ENCODE measurements at regions not wholly inside any gene's neighbourhood (a gene's known extent, or its start where the extent isn't known, plus 50 kb on each side); places are given as distances from the start of the nearest gene placed in this dataset.
"Not testable (repeated sequence)": the region's sequence is repeated elsewhere in the genome, so short reads cannot be mapped to it uniquely, and the experiment has no call there.

DNA sequence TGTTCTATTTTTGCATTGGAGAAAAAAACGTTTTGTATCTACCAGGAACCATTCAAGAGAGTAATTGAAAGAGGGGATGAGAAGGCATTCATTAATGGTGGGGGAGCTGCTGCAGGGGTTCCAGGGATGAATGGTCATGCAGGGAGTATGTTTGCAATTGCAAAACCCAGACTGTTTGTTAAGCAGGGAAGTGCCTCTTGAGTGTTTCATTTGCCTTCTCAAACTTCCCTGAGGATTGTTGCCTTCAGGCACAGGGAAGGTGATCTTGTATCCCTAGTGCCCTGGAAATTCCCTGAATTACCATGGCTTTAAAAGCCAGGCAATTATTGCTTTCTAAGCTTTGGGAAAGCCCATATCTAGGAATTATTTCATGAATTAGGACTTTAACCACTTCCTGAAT lies 172.7 kb upstream of the NLGN4Y start:
- no peak for DNase-seq (ENCODE audit: low read depth in 2 of 2)

DNA sequence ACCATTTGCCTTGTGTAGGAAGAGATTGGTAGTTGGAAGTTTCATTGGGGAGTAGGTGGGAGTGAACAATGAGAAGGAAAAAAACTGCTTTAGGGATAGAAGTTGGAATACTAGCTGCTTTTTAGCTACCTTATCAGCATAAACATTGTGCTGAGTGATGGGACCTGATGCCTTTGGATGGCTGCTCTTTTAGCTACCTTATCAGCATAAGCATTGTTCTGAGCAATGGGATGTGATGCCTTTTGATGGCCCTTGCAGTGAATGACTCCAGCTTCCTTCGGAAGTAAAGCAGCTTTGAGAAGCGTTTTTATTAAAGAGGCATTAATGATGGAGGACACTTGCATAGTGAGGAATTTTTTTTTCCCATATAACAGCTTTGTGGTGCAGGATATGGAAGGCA lies 168.2 kb upstream of the NLGN4Y start:
- no peak for DNase-seq (ENCODE audit: low read depth in 2 of 2)

DNA sequence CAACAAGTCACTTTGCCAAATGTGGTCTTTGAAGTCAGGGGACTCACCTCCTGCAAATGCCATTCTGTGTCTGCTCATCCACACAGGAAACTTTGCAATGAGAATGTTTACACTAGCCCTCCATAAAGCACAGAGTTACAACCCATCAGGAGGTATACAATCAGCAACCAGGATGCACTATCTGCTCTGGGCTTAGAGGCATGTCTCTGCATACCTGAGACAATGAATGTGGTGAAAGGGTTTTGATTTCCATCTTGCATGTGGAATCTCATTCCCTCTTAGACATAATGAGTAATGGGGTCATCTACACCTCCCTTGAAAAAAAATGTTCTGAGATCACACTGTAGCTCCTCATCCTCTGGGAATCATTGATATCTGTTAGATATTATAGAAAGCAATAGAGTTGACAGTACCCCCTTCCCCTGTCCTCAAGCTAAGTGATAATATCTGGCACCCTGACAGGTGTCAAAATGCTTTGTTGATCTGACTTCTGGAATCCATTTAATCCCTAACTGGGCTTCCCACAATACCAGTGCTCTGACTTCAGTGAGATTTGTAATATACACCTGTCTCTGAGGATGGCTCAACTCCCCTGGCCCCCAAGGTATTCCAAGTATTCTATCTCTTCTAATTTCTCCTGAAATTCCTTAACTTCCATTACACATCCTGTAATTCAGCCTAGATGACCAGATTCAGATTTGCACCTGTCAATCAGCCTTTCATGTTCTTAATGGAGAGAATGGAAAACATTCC lies 163.4 kb upstream of the NLGN4Y start:
- DNase-seq (ENCODE audit: low read depth in 2 of 2), result no peak

DNA sequence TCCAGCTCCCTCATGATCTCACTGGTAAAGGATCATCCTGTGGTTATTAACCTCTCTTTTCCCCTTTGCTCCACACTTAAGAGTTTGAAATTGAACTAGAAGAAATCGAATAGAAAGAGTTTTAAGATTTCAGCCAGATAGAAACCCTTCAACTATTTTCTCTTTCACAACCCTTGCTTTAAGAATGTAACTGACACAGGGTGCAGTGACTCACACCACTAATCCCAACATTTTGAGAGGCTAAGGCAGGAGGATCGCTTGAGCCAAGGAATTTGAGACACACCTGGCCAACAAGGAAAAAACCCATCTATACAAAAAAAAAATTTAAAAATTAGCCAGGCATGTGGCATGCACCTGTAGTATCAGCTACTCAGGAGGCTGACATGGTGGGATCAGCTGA lies 150.7 kb upstream of the NLGN4Y start:
- no peak for DNase-seq (ENCODE audit: low read depth in 2 of 2)

DNA sequence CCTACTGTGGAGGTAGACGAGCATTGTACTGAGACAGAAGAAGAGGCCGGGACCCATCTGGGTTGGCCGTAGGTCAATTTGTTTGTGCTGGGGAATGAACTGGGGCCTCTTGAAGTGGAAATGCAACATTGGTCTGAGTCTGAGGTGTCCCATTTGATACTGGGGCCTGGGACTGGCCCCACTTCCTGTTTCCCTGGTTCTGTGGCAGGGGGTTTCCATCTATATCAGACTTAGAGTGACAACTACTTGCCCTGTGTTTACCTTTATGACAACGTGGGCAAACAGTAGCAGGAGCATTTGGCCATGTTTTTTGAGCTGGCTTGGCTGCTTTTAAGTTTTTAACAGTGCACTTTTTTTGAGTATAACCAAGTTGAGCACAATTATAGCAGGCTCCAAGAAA lies 146.1 kb upstream of the NLGN4Y start:
- DNase-seq (ENCODE audit: low read depth in 2 of 2), result no peak

DNA sequence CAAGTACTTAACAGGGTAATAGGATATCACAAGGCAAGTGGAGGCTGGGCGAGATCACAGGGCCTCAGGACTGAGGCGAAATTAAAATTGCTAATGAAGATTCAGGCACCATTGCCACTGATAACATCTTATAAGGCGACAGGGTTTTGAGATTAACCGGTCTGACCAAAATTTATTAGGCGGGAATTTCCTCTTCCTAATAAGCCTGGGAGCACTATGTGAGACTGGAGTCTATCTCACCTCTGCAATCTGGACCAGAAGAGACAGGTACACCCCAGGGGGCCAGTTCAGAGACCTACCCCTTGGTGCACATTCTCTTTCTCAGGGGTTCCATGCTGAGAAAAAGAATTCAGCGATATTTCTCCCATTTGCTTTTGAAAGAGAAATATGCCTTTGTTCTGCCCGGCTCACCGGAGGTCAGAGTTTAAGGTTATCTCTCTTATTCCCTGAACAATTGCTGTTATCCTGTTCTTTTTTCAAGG lies 113.7 kb upstream of the NLGN4Y start:
- not testable (repeated sequence) for DNase-seq (ENCODE audit: low read depth in 2 of 2)

DNA sequence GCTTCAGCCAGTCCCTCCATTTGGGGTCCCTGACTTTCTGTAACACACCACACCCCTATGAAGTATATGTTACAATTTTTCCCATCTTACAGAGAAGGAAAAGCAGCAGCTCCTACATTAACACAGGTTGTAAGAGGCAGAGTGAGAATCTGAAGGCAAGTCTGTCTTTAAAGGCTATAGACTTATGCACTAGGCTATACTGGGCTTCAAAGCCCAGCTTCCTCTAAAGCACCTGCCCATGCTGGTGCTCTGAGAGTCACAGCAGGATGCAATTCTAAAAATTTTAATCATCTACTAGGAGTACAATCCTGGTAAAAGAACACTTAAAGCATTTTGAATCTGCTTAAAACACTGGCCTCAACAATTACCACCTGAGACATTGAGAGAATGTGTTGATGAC lies 113.0 kb upstream of the NLGN4Y start:
- DNase-seq (ENCODE audit: low read depth in 2 of 2), result no peak

DNA sequence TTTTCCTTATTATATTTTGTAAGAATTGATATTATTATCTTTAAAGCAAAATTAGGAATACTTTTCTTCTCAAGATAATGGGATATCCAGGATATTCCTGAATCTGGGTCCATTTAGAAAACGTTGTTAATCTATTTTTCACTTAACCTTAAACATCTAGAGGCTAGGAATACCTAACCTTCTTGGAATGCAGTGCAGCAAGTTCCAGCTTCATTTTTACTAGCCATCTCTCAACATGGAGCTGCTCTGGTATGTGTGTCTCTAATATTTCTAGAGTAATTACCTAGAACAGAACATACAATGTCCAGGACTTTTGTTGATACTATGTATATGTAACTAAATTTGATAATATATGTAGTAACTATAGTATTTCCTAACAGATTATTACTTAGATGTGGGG lies 87.8 kb upstream of the NLGN4Y start:
- DNase-seq (ENCODE audit: low read depth in 2 of 2), result no peak

DNA sequence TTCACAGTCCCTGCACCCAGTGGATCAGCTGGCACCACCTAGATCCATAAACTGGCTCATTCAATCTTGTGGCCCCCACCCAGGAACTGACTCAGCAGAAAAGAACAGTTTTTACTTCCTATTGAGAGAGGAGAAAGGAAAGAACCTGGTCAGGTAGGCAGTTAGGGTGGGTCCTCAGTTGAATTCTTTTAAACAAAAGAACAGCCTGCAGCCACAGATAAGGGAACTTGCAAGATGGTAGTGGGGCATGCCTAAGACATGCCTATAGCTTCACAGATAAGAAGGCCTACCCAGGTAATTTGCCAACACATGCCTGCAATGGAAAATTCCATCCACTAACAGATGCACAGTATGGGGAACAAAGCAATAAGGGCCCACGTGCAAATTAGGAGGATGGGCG lies 86.7 kb upstream of the NLGN4Y start:
- DNase-seq (ENCODE audit: low read depth in 2 of 2), result no peak

DNA sequence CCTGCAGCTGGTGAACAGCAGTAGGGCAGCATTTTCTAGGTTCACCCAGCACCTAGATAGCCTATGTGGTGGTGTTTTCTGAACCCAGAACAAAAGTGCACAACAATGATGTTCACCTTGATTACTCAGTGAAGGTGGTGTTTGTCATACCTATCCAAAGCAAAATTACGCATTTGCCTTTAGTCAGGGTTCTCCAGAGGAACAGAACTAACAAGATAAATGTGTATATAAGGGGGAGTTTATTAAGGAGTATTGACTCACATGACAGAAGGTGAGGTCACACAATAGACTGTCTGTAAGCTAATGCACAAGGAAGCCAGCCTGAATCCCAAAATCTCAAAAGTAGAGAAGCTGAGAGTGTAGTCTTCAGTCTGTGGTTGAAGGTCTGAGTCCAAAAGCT lies 85.9 kb upstream of the NLGN4Y start:
- no peak for DNase-seq (ENCODE audit: low read depth in 2 of 2)

DNA sequence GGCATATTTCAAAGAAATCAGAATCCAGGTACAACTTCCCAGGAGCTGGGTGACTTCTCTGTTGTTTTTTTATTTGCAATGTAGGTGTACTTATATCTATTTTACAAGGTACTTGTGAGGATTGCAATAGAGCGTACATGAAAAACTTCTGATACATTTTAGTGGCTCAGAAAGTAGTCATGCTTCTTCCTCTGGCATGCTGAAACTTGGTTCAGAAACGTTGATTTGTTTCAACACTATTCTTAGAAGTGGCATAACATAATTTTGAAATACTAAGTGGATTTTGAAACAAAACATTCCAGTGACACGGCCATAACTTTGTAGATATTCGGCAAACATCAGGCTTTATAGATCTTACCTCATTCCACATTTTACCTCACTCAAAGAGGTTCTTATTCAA lies 79.8 kb upstream of the NLGN4Y start:
- DNase-seq (ENCODE audit: low read depth in 2 of 2), result no peak

DNA sequence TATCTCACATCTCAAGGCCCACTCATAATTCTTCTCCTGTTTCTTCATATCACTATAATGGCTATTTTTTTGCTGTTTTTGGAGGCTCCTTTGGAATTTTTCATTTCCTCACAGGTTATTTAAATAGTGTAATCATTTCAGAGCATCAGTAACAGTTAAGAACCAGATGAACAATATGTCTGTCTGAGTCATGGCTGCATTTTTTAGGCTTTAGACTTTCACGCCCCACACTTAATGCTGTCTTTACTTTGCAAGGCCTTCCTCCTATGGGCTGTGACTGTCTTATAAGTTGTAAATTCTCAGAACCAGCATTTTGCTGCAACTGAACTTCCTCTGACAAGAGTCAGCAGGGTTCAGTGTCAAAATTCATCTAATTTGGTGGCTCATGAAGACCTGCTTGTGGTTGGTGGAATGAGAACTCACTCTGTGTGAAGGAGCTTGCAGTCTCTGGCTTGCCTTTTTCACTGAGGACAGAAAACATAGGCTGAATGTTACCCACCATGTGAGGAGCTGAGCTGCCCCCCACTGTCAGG lies 56.1 kb upstream of the NLGN4Y start:
- no peak for DNase-seq (ENCODE audit: low read depth in 2 of 2)

DNA sequence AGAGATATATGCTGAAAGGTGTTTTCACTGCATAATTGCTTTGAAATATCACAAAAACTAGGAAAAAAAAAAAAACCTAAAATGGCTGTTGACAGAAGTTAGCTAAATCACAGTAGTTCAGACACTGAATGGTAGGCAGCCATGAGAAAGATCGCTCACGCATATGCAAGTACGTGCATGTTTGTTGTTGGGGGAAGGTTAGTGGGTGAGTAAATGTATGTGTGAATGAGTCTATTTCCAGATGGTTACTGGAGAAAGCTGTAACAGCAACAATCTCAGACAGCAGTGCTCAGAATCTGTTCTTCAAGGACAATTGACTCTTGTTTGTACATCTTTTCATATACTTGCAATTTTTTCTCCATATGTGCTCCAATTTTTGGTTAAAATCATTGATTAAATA lies 51.9 kb upstream of the NLGN4Y start:
- no peak for DNase-seq (ENCODE audit: low read depth in 2 of 2)

DNA sequence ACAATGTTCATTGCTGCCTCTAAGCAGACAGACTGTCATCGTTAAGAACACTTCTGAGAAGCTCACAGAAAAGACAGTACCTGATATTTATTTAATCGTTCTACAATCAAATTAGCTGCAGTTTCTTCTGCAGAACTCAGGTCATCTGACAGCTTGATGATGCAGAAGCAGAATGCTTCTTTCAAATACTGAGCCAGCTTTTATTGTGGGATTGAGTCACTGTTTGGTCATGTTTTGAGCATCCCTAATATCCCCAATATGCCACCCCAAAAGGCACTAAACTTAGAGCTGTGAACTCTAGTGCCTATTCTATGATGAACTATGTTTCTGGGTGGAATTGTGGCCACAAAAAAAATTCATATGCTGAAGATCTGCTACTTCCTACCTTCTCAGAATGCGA lies 51.0 kb upstream of the NLGN4Y start:
- DNase-seq (ENCODE audit: low read depth in 2 of 2), result no peak

Measured in stimulated activated CD8-positive, alpha-beta memory T cell treated with anti-CD3 and anti-CD28 coated beads, Interleukin-2, amount 100 ng/mL, for 1 hour (primary cell).